ENCODE measurements at regions not wholly inside any gene's neighbourhood (a gene's known extent, or its start where the extent isn't known, plus 50 kb on each side); places are given as distances from the start of the nearest gene placed in this dataset.

- WGBS, 2 experiments (ENCODE audit: extremely low coverage in 2 of 2, insufficient read length in 1 of 2): no CpG with 5 or more reads among the region's 5 CpGs
- BruUV-seq (replicated peaks): no TSS peak
- no peak overlapping the region for H2AK9ac ChIP-seq (replicated peaks; ENCODE audit: low read depth, low read length, poor library complexity)
- H4K5ac ChIP-seq (ENCODE audit: low read depth, low read length): no peak overlapping the region
- dilution Hi-C loops (cut with HindIII; ENCODE audit: low sequenced_read_pairs, unreplicated experiment): no loop called here
- in situ Hi-C loops (cut with MboI; ENCODE audit: low sequenced_read_pairs): no loop called here
- ATAC-seq (ENCODE audit: low read depth) (no peak; the same call in 1 of the 2 replicates), DNase-seq (peak; percentile 29)
- no peak overlapping the region for H3K14ac ChIP-seq (replicated peaks; ENCODE audit: low read depth, low read length)
- no peak overlapping the region for H4K91ac ChIP-seq (ENCODE audit: insufficient read depth, low read depth, low read length)
- no peak overlapping the region for H2BK120ac ChIP-seq (ENCODE audit: low read depth, low read length)
- no peak overlapping the region for H3K56ac ChIP-seq (ENCODE audit: extremely low read depth, insufficient read depth, low read length)
- no peak overlapping the region for H4K8ac ChIP-seq (ENCODE audit: low read depth in 2 of 2, low read length in 2 of 2)
- ChIA-PET POLR2A (ENCODE audit: unreplicated experiment) (no interaction called here), CTCF (interaction anchor here (1.2 kb wide), 1 partner anchor 126 kb away, joined by 3 read pairs; no protein-coding TSS in a partner anchor)
- no peak overlapping the region for H2BK20ac ChIP-seq (ENCODE audit: low read depth, low read length)
- H2BK15ac ChIP-seq (ENCODE audit: low read depth, low read length): no peak overlapping the region
- peak overlapping the region; percentile 70 for H2BK5ac ChIP-seq (ENCODE audit: low read depth, low read length, poor library complexity, severe bottlenecking)
- no peaks in the 10 kb centered on the region for H3K27me3 ChIP-seq (ENCODE audit: control insufficient read depth, insufficient read depth, low read length)
- H3K36me3 ChIP-seq (ENCODE audit: control insufficient read depth, insufficient read depth, low read length): no peaks in the 10 kb centered on the region
- no peak overlapping the region for H2AFZ ChIP-seq (replicated peaks; ENCODE audit: low read length, poor library complexity)
- H3K9me1 ChIP-seq (ENCODE audit: insufficient read depth, low read length): no peaks in the 10 kb centered on the region
- H3K4me1 ChIP-seq (ENCODE audit: control insufficient read depth, insufficient read depth, low read length): no peaks in the 10 kb centered on the region; the same call in 1 of the 2 replicates
- H3K18ac ChIP-seq (ENCODE audit: low read depth, low read length): no peak overlapping the region; the same call in 1 of the 2 replicates
- no peaks in the 10 kb centered on the region for H3K79me1 ChIP-seq (ENCODE audit: low read depth in 1 of 2, low read length in 2 of 2)
- intact Hi-C loops (cut with micrococcal nuclease): no loop called here
- H3K9me3 ChIP-seq (ENCODE audit: control insufficient read depth, insufficient read depth, low read length): no peaks in the 10 kb centered on the region
- no peaks in the 10 kb centered on the region for H4K20me1 ChIP-seq (ENCODE audit: insufficient read depth, low read length)
- H3K4me3 ChIP-seq (ENCODE audit: insufficient read depth, low read depth, low read length): no peak overlapping the region
- no peak overlapping the region for H3K9ac ChIP-seq (ENCODE audit: low read depth, low read length)
- no peak overlapping the region for H3K23ac ChIP-seq (ENCODE audit: low read depth, low read length)
- H3K4ac ChIP-seq (ENCODE audit: low read depth, low read length): no peak overlapping the region
- no peak overlapping the region for H3K4me2 ChIP-seq (ENCODE audit: low read depth, low read length)
- TF ChIP-seq CEBPB (IDR thresholded peaks at IDR 0.05; ENCODE audit: low read depth, low read length) (no peak), MAFK (IDR thresholded peaks at IDR 0.05; ENCODE audit: low read depth, low read length) (no peak), RFX5 (IDR thresholded peaks at IDR 0.05; ENCODE audit: low read depth, low read length) (no peak), MAZ (IDR thresholded peaks at IDR 0.05; ENCODE audit: borderline replicate concordance, low read depth, low read length) (no peak), POLR2A (IDR thresholded peaks at IDR 0.05; ENCODE audit: low read depth, low read length) (no peak), BHLHE40 (IDR thresholded peaks at IDR 0.05; ENCODE audit: low read depth, low read length) (no peak), SMC3 (IDR thresholded peaks at IDR 0.05; ENCODE audit: low read depth, low read length) (no peak), RCOR1 (IDR thresholded peaks at IDR 0.05; ENCODE audit: insufficient replicate concordance, low read length) (no peak), FOS (IDR thresholded peaks at IDR 0.05; ENCODE audit: low read depth, low read length) (no peak), RAD21 (IDR thresholded peaks at IDR 0.05; ENCODE audit: low read length) (no peak), CHD1 (IDR thresholded peaks at IDR 0.05; ENCODE audit: low read depth, low read length) (no peak)
- TF ChIP-seq, protein P1, sequence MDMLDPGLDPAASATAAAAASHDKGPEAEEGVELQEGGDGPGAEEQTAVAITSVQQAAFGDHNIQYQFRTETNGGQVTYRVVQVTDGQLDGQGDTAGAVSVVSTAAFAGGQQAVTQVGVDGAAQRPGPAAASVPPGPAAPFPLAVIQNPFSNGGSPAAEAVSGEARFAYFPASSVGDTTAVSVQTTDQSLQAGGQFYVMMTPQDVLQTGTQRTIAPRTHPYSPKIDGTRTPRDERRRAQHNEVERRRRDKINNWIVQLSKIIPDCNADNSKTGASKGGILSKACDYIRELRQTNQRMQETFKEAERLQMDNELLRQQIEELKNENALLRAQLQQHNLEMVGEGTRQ (IDR thresholded peaks at IDR 0.05; ENCODE audit: low read depth, low read length): no peak
- TF ChIP-seq, protein P2, sequence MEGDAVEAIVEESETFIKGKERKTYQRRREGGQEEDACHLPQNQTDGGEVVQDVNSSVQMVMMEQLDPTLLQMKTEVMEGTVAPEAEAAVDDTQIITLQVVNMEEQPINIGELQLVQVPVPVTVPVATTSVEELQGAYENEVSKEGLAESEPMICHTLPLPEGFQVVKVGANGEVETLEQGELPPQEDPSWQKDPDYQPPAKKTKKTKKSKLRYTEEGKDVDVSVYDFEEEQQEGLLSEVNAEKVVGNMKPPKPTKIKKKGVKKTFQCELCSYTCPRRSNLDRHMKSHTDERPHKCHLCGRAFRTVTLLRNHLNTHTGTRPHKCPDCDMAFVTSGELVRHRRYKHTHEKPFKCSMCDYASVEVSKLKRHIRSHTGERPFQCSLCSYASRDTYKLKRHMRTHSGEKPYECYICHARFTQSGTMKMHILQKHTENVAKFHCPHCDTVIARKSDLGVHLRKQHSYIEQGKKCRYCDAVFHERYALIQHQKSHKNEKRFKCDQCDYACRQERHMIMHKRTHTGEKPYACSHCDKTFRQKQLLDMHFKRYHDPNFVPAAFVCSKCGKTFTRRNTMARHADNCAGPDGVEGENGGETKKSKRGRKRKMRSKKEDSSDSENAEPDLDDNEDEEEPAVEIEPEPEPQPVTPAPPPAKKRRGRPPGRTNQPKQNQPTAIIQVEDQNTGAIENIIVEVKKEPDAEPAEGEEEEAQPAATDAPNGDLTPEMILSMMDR (conservative IDR thresholded peaks at IDR 0.05; ENCODE audit: low read depth, low read length): no peak
- TF ChIP-seq, protein P3, sequence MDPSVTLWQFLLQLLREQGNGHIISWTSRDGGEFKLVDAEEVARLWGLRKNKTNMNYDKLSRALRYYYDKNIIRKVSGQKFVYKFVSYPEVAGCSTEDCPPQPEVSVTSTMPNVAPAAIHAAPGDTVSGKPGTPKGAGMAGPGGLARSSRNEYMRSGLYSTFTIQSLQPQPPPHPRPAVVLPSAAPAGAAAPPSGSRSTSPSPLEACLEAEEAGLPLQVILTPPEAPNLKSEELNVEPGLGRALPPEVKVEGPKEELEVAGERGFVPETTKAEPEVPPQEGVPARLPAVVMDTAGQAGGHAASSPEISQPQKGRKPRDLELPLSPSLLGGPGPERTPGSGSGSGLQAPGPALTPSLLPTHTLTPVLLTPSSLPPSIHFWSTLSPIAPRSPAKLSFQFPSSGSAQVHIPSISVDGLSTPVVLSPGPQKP (IDR thresholded peaks at IDR 0.05; ENCODE audit: borderline replicate concordance, low read depth, low read length): no peak
- H3K27ac ChIP-seq (ENCODE audit: insufficient read depth, low read length): no peak overlapping the region
- no peak overlapping the region for H2AK5ac ChIP-seq (ENCODE audit: low read depth, low read length)
These were observed 1388.9 kb downstream of the C4orf33 start for GRCh38 chr4:130484826-130485225.

Measured in IMR-90 (cell line).